Amniotic epithelial cell (primary cell): ENCODE measurements at regions not wholly inside any gene's neighbourhood (a gene's known extent, or its start where the extent isn't known, plus 50 kb on each side); places are given as distances from the start of the nearest gene placed in this dataset.
A peak's percentile ranks its signal among the peaks of the same experiment; 100 is the strongest.
"Not testable (repeated sequence)": the region's sequence is repeated elsewhere in the genome, so short reads cannot be mapped to it uniquely, and the experiment has no call there.

Source experiments
- DNase-seq: peaks from one replicate; pipeline ENCODE4 v3.0.0-alpha.2; 2010; ENCODE audit warnings: low read depth

DNA sequence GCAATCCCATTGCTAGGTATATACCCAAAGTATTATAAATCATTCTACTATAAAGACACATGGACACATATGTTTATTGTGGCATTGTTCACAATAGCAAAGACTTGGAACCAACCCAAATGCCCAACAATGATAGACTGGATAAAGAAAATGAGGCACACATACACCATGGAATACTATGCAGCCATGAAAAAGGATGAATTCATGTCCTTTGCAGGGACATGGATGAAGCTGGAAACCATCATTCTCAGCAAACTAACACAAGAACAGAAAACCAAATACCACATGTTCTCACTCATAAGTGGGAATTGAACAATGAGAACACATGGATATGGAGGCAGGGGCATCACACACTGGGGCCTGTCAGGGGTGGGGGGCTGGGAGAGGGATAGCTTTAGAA lies 249.4 kb downstream of the UBE3D start:
- not testable (repeated sequence) for DNase-seq

- DNase-seq = peak; percentile 40
Observed at GRCh38 chr6:82818727-82819126, 246.9 kb downstream of the UBE3D start.

GRCh38 chr6:82823361-82823760 lies 242.3 kb downstream of the UBE3D start:
- no peak for DNase-seq

DNA sequence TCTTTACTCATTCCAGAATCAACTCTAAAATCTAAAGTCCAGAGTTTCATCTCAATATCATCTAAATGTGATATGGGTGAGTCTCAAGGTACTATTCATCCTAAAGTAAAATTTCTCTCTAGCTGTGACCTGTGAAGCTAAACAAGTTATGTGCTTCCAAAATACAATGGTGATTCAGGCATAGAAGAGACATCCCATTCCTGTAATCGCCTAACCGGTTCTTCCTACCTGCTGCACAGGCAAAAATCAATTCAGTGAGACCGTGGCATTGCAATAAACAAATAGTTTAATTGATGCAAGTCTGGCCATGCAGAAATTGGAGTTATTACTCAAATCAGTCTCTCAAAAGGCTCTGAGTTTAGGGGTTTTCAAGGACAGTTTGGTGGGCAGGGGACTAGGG lies 232.8 kb downstream of the UBE3D start:
- no peak for DNase-seq

- no peak for DNase-seq
Observed at GRCh38 chr6:82833481-82833880, 232.2 kb downstream of the UBE3D start.

DNA sequence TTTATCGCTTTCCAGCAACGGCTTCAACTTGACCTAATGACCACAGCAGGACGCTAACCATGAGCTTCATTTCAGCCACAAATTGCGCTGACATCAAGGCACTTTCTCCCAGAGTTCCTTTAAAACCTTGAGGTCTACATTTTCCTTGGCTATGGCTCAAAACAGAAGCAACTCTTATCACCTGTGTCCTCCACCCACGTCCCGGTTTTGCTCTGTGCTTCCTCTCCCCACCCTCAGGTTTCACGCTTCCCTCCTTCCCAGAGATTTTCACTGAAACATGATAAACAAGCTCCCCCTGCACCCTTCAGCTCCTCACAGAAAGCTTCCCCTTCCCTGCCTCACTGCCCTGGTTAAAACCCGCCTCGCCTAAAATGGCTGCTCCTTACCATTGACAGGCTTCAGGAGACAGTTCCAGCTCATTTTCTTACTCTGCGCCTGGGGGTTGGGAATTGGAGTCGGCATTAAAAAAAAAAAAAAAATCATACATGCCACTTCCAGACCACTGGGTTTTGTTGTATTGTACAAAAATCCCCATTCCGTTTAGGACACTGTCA lies 229.5 kb downstream of the UBE3D start:
- no peak for DNase-seq

GRCh38 chr6:82840571-82840970 lies 225.1 kb downstream of the UBE3D start:
- DNase-seq = peak; percentile 5

GRCh38 chr6:82841309-82841708 lies 224.3 kb downstream of the UBE3D start:
- no peak for DNase-seq
